Liver (tissue), 3 donors: ENCODE measurements at regions not wholly inside any gene's neighbourhood (a gene's known extent, or its start where the extent isn't known, plus 50 kb on each side); places are given as distances from the start of the nearest gene placed in this dataset.

Experiments
- ATF3 ChIP-seq: IDR thresholded peaks from 2 replicates; pipeline ENCODE4 v1.6.1; 2016; ENCODE audit warnings: antibody characterized with exemption
- CTCF ChIP-seq: fragments of 150-350 bp; IDR thresholded peaks from 2 replicates; pipeline ENCODE4 v1.5.1; 2017; ENCODE audit warnings: improper control_type of control experiment, low read depth, low read length; ENCODE audit not compliant: missing input control
- FOXA1 ChIP-seq: IDR thresholded peaks from 2 replicates; pipeline ENCODE4 v1.6.1; 2016; ENCODE audit warnings: antibody characterized with exemption
- REST ChIP-seq: IDR thresholded peaks from 2 replicates; pipeline ENCODE4 v1.6.1; 2016; ENCODE audit warnings: antibody characterized with exemption, mild to moderate bottlenecking
- TAF1 ChIP-seq: conservative IDR thresholded peaks from 2 replicates; pipeline ENCODE4 v1.6.1; 2016; ENCODE audit warnings: antibody characterized with exemption, mild to moderate bottlenecking
- ZBTB33 ChIP-seq: IDR thresholded peaks from 2 replicates; pipeline ENCODE4 v1.6.1; 2016; ENCODE audit warnings: antibody characterized with exemption
- donor health status: healthy.
- donor health status: healthy.

GRCh38 chr10:114730291-114730690 lies 72.2 kb upstream of the ABLIM1 start:
- no peak for TF ChIP-seq TAF1
- no peak for TF ChIP-seq CTCF
- no peak for TF ChIP-seq ZBTB33
- no peak for TF ChIP-seq REST
- TF ChIP-seq FOXA1 = no peak
- no peak for TF ChIP-seq ATF3
